Kidney (tissue), 13 donors: ENCODE measurements at regions not wholly inside any gene's neighbourhood (a gene's known extent, or its start where the extent isn't known, plus 50 kb on each side); places are given as distances from the start of the nearest gene placed in this dataset.

Experiments used
- DNase-seq, 5 donors: peaks; one replicate each; pipeline ENCODE4 v3.0.0-alpha.2; 2013 to 2020
- FAIRE-seq: peaks from 2 replicates; lab custom pipeline; 2012; peaks lifted over from hg19 to GRCh38; lab: Jason Lieb, UNC
- H3K27ac ChIP-seq, 2 donors: one replicate each; pipeline ENCODE4 v1.7.0; 2013; ENCODE audit warnings: low read depth in 2 of 2, low read length in 2 of 2, inconsistent platforms in 1 of 2
- H3K27me3 ChIP-seq: one replicate; pipeline ENCODE4 v1.7.1; 2013; ENCODE audit warnings: low read length, inconsistent platforms; ENCODE audit not compliant: control insufficient read depth, insufficient read depth
- H3K36me3 ChIP-seq, 3 donors: one replicate each; pipeline versions ENCODE4 v1.7.0 to v1.7.1; 2013; ENCODE audit warnings: low read length in 3 of 3, control low read depth in 1 of 3, inconsistent platforms in 1 of 3; ENCODE audit not compliant: insufficient read depth in 3 of 3, control insufficient read depth in 2 of 3
- H3K4me1 ChIP-seq, 3 donors: one replicate each; pipeline versions ENCODE4 v1.7.0 to v1.7.1; 2013; ENCODE audit warnings: low read length in 3 of 3, inconsistent platforms in 1 of 3, low read depth in 1 of 3; ENCODE audit not compliant: control insufficient read depth in 2 of 3, insufficient read depth in 2 of 3
- H3K4me3 ChIP-seq, 3 donors: one replicate each; pipeline versions ENCODE4 v1.7.0 to v1.8.1; 2013; ENCODE audit warnings: low read length in 3 of 3, control low read depth in 1 of 3, inconsistent platforms in 1 of 3
- H3K9ac ChIP-seq, 3 donors: one replicate each; pipeline versions ENCODE4 v1.7.0 to v1.7.1; 2013; ENCODE audit warnings: low read length in 3 of 3, control low read depth in 1 of 3, inconsistent platforms in 1 of 3
- H3K9me3 ChIP-seq, 3 donors: one replicate each; pipeline versions ENCODE4 v1.7.0 to v1.7.1; 2013; ENCODE audit warnings: low read length in 3 of 3, control low read depth in 1 of 3, inconsistent platforms in 1 of 3; ENCODE audit not compliant: control insufficient read depth in 2 of 3, insufficient read depth in 1 of 3
- intact Hi-C: fragments of 100-400 bp; cut with DNase I; formaldehyde crosslinking; loops from one replicate; pipeline ENCODE4 v1.11.1; 2022
- TF ChIP-seq, protein P1 (sequence below): IDR thresholded peaks from 3 replicates; pipeline ENCODE4 v1.5.1; 2012; ENCODE audit warnings: mild to moderate bottlenecking, moderate library complexity, borderline replicate concordance; ENCODE audit not compliant: insufficient read depth; ENCODE audit errors: extremely low read depth
- donor health status: control.
- donor health status: control.
- donor health status: control.
- donor health status: control.
- donor health status: control.
- donor health status: DM: yes; HTN: yes; CAD: no.
- donor health status: Normal renal cell carcinoma (clear cell type).

DNA sequence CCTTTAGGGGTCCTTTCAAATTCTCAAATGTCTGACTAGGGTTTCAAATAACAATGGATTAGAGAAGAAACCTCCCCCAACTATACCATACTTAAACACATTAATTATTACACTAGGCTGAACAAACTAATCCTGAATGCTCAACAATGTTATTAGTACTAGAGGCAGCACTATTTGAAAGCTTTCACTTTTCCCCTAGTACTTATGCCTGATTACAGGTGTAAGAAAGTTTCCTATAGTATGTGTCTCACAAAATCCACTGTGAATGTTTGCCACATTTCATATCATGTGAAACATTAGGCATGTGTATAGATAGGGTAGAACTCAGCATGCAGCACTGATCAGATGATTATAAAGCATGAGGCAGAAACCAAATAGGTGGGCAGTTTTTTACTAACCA lies 336.2 kb downstream of the ZNF674 start:
- FAIRE-seq (no peak), DNase-seq (no peak)
- no peak overlapping the region for H3K9ac ChIP-seq
- H3K4me1 ChIP-seq = no peaks in the 10 kb centered on the region
- TF ChIP-seq, protein P1, sequence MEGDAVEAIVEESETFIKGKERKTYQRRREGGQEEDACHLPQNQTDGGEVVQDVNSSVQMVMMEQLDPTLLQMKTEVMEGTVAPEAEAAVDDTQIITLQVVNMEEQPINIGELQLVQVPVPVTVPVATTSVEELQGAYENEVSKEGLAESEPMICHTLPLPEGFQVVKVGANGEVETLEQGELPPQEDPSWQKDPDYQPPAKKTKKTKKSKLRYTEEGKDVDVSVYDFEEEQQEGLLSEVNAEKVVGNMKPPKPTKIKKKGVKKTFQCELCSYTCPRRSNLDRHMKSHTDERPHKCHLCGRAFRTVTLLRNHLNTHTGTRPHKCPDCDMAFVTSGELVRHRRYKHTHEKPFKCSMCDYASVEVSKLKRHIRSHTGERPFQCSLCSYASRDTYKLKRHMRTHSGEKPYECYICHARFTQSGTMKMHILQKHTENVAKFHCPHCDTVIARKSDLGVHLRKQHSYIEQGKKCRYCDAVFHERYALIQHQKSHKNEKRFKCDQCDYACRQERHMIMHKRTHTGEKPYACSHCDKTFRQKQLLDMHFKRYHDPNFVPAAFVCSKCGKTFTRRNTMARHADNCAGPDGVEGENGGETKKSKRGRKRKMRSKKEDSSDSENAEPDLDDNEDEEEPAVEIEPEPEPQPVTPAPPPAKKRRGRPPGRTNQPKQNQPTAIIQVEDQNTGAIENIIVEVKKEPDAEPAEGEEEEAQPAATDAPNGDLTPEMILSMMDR = no peak
- no peaks in the 10 kb centered on the region for H3K36me3 ChIP-seq
- no peak overlapping the region for H3K4me3 ChIP-seq
- intact Hi-C loops = no loop called here
- no peak overlapping the region for H3K27ac ChIP-seq
- H3K9me3 ChIP-seq = no peaks in the 10 kb centered on the region
- no peaks in the 10 kb centered on the region for H3K27me3 ChIP-seq

DNA sequence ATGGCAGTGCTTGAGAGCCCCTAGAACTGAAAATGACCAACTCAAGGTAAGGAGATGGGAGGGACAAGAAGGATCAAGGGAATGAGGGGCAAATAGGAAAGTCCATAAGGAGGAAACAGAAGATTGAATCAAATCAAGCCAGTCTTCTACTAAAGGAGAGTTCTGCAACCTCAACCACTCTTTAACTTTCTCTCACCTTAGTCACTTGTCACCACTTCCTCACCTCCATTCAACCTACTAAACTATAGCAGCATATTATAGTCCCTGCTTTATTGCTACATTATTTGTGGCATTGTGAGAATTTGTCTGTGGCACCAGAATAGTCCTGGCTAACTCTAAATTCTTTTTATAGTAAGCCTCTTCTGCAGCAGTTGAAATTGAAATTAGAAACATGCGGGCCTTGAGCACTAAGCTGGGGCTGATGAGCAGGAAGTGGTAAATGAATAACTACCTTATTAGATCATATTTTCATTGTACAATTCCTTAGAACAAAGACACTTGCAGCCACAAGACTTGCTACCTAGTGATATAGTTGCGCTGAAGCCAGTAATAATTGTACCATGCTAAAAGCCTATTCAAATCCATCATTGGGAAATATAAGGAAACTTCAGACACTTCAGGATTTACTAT lies 336.9 kb downstream of the ZNF674 start:
- intact Hi-C loops = no loop called here
- TF ChIP-seq, protein P1 = no peak
- FAIRE-seq (no peak), DNase-seq (no peak)
- H3K4me3 ChIP-seq = no peak overlapping the region
- no peak overlapping the region for H3K27ac ChIP-seq
- no peaks in the 10 kb centered on the region for H3K27me3 ChIP-seq
- H3K4me1 ChIP-seq = no peaks in the 10 kb centered on the region
- H3K36me3 ChIP-seq = no peaks in the 10 kb centered on the region
- no peak overlapping the region for H3K9ac ChIP-seq
- H3K9me3 ChIP-seq = no peaks in the 10 kb centered on the region

DNA sequence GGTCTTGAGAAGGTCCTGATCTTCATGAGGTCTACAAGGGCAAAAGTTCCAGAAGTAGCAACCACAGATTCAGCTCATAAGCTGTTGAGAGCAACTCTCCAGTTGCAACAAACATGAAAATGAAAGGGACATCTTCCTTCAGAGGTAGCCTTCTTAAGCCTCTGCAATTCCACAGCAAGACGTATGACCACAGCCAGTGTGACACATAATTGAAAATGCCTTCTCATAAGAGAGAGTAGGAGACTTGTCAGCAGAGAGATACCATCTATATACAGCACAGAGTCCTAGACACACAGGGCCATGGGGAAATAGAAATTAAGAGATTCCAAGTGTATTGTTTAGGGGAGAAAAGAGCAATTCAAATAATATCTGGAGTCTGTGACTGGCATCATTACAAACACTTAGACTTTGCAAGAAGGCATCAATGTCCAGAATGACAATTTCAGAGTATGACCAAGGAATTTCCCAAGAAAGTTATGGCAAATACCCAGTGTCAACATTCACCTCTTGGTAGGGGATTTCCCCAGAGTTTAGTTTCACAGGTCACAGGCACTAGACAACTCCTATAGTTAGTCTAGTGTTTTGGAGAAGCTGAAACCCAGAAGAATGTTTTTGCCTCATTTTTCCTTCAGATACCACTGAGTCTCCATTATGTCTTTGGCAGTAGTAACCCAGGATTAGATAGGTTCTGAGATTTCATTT lies 340.3 kb downstream of the ZNF674 start:
- Histone ChIP-seq H3K9me3 (no peaks in the 10 kb centered on the region), H3K9ac (no peak overlapping the region), H3K27ac (no peak overlapping the region), H3K27me3 (no peaks in the 10 kb centered on the region), H3K36me3 (no peaks in the 10 kb centered on the region), H3K4me1 (no peaks in the 10 kb centered on the region), H3K4me3 (no peak overlapping the region)
- DNase-seq = no peak
- intact Hi-C loops = no loop called here
- no peak for FAIRE-seq
- TF ChIP-seq, protein P1 = no peak
